Neural cell (in vitro differentiated cells): ENCODE measurements at regions not wholly inside any gene's neighbourhood (a gene's known extent, or its start where the extent isn't known, plus 50 kb on each side); places are given as distances from the start of the nearest gene placed in this dataset.

ENCODE experiments used
- EZH2 ChIP-seq: fragments of 200-600, 300-800 bp; shearing (Covaris generic), sonication (generic); IDR thresholded peaks from 2 replicates; pipeline ENCODE4 v1.6.1; 2014; ENCODE audit warnings: antibody characterized with exemption, low read length, borderline replicate concordance, mild to moderate bottlenecking; ENCODE audit not compliant: insufficient read depth, poor library complexity, severe bottlenecking
- RAD21 ChIP-seq: fragments of 450-650 bp; conservative IDR thresholded peaks from 2 replicates; pipeline ENCODE4 v1.6.1; 2014; ENCODE audit warnings: antibody characterized with exemption, mild to moderate bottlenecking, moderate library complexity
- TF ChIP-seq, protein P1 (sequence below): fragments of 450-650 bp; IDR thresholded peaks from 2 replicates; pipeline ENCODE4 v1.5.1; 2014; ENCODE audit warnings: antibody characterized with exemption, mild to moderate bottlenecking, moderate library complexity; ENCODE audit not compliant: poor library complexity, severe bottlenecking

DNA sequence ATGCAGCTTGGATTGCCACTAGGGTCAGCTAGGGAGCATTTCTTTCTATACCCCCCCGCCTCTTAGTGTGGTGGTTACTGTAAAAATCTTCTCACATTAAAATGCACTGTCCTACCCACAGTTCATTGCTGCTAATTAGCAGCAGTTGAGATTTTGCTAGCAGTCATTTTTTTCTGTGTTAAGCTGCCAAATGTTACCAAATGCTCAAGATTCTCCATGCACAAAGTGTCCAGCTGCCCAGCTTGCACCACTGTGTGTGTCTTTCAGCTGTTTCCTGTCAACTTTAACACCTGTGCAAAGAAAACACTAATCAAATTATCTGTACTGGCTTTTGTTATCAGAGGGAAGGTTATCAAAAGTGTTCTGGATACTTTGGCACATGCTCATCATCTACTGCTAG, 679.3 kb downstream of the NR4A2 start:
- TF ChIP-seq, protein P1, sequence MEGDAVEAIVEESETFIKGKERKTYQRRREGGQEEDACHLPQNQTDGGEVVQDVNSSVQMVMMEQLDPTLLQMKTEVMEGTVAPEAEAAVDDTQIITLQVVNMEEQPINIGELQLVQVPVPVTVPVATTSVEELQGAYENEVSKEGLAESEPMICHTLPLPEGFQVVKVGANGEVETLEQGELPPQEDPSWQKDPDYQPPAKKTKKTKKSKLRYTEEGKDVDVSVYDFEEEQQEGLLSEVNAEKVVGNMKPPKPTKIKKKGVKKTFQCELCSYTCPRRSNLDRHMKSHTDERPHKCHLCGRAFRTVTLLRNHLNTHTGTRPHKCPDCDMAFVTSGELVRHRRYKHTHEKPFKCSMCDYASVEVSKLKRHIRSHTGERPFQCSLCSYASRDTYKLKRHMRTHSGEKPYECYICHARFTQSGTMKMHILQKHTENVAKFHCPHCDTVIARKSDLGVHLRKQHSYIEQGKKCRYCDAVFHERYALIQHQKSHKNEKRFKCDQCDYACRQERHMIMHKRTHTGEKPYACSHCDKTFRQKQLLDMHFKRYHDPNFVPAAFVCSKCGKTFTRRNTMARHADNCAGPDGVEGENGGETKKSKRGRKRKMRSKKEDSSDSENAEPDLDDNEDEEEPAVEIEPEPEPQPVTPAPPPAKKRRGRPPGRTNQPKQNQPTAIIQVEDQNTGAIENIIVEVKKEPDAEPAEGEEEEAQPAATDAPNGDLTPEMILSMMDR = no peak
- no peak for TF ChIP-seq EZH2
- no peak for TF ChIP-seq RAD21
